Neural cell (in vitro differentiated cells): ENCODE measurements at regions not wholly inside any gene's neighbourhood (a gene's known extent, or its start where the extent isn't known, plus 50 kb on each side); places are given as distances from the start of the nearest gene placed in this dataset.

Source experiments
- CTCF ChIP-seq: fragments of 450-650 bp; IDR thresholded peaks from 2 replicates; pipeline ENCODE4 v1.5.1; 2014; ENCODE audit warnings: antibody characterized with exemption, mild to moderate bottlenecking, moderate library complexity; ENCODE audit not compliant: poor library complexity, severe bottlenecking
- EZH2 ChIP-seq: fragments of 200-600, 300-800 bp; shearing (Covaris generic), sonication (generic); IDR thresholded peaks from 2 replicates; pipeline ENCODE4 v1.6.1; 2014; ENCODE audit warnings: antibody characterized with exemption, low read length, borderline replicate concordance, mild to moderate bottlenecking; ENCODE audit not compliant: insufficient read depth, poor library complexity, severe bottlenecking
- TAF1 ChIP-seq: IDR thresholded peaks from 2 replicates; pipeline ENCODE4 v1.6.1; 2012; ENCODE audit warnings: low read depth

GRCh38 chr3:182484682-182485081, 308.6 kb upstream of the ATP11B start:
- TF ChIP-seq EZH2 (no peak), CTCF (no peak), TAF1 (no peak)
